Activated CD4-positive, alpha-beta T cell treated with anti-CD3 and anti-CD28 coated beads, Interleukin-10, Interleukin-2, amounts not matched to agents 100 ng/mL and 50 ng/mL, durations not matched to agents 16 hours and 8 hours (primary cell): ENCODE measurements at regions not wholly inside any gene's neighbourhood (a gene's known extent, or its start where the extent isn't known, plus 50 kb on each side); places are given as distances from the start of the nearest gene placed in this dataset.

Experiments
- DNase-seq: peaks from one replicate; pipeline ENCODE4 v3.0.0-alpha.2; 2020

DNA sequence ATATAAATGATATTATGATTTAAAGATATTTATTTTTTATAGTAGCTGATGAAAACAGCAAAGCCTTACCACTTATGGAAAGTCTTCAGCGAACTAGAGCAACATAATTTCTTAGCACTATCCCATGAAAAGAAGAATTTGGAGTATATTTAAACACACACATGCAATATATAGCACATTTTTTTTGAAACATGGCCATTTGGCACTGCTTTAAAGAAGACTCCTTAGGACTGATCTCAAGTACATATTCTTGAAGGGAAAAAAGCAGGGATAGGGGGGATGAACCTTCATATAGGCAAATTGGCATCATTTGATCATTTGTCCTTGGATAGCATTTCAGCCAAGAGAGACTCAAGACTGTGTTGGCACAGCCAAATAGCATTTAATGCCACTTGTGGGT lies 193.3 kb downstream of the ANKRD50 start:
- DNase-seq: no peak

DNA sequence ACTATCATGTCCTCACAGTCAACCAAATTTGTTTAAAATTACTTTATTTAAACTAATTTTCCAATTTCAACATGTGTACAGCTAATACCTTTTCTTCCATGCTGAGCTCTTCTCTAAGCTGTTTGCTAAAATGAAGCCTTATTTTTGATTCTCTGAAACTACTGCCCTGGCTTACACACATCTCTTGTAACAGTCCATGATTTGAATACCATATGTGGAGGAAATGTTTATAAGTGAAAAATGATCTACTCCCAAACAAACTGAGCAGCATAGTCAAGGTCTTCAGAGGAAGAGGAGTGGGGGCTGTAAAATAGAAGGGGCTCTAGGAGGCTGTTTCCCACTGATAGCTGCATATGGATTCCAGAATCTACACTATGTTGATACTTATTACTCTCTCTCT lies 188.7 kb downstream of the ANKRD50 start:
- no peak for DNase-seq

DNA sequence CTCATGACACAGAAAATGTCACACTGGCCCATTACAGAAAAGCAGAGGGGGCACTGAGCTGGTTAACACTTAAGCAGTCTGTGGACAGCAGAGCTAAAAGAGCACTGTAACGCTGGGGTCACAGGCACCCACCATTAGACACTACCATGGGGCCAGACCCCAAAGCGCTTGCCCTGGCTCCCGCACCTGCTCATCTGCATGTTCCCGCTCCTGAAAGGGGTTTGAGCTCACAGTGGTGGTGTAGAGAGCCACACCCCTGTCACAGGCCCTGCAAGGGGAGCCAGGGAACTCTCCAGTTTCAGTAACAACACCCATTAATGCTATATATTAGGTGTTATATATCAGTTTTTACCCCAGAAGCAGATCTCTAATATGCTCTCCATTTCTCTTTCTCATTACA lies 187.0 kb downstream of the ANKRD50 start:
- DNase-seq: no peak

DNA sequence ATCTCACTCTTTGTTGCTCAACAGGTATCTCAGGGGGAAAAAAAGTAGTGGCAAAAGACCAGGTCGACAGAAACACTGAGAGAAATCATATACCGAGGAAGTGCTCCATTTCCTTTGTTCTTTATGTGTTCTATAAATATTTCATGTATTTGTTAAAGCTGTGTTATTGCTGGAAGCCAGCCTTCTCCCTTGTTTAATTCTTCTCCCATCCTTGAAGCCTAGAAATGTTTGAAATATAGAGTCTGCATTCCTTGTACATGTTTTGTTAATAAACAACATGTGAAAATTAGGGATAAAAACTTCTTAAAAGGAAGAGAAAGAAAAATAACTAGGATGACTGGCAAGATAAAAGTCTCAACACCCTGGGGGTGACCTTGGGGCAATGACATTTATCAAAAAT lies 186.2 kb downstream of the ANKRD50 start:
- DNase-seq: no peak

DNA sequence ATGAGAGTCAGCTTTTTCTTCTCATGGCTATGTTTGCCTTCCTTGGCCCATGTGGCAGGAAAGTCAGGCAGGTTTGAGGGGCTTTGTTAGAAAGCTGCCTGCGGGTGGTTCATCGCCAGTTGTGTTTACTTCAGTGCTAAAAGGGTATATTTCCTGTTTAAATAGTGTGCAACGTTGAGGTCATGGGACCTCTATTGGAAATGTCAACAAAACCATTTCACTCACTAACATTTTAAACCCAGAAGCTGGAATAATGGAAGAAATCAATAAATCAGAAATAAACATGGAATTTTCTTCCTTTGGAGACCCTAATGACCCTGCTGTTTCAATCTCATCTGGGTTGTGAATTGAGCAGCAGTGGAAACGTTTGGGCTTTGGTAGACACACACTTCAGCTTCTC lies 185.8 kb downstream of the ANKRD50 start:
- DNase-seq: no peak

DNA sequence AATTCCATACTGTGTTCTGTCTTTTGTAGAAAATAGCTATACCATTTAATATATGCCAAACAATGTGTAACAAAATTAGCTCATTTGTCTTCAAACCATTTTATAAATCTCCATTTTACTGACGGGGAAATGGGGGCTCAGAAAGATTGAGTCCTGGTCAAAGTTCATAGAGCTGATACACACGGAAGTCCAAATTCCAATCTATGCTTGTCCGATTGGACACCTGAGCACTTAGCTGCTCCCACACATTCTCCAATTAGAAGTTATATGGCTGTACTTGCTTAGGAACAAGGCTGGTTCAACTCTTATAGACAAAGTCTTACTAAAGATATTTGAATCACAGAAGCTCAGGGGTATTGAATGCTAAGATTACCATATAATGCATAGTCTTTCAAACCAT lies 185.2 kb downstream of the ANKRD50 start:
- DNase-seq: no peak

DNA sequence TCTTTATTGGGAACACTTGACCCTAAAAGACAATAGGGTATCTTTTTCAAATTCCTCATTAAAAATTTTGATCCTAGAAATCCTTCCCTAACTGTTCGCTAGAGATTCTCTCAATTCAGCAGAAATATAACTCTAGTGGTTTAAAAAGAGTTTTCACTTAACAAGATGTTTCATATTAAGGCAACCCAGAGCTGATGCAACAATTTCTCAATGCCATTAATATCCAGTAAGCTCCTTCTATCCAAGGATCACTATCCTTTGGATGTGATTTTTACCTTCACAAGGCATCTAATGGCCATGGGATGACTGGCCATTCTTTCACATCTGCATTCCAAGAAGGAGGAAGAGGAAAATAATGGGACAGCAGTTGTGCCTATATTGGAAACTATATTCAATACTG lies 183.4 kb downstream of the ANKRD50 start:
- no peak for DNase-seq

DNA sequence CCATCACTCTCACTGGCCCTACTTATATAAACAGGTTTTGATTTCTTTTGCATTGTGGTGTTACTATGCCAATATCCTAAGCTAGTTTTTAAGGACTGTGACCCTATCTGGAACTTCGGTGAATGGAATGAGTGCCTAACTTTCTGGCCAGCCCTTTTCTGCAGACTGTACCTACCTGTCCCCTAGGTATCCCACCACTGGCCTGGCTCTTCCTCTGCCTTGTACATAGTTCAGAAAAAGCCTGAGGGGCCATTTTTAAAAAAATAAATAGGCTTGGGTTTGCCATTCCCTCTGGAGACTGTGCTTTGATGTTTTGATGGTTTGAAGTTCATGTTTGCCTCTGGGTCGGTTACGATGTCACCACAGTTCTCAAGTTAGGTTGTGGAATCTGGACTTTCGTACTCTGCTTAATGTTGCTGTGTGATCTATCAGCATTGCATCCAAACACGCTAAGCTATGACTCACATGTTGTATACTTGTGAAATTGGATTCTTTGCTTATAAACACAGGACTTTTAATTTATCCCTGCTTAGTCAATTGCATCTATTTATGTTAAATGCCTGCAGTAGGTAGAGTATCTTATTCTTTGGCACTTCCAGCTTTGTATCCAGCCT lies 182.0 kb downstream of the ANKRD50 start:
- no peak for DNase-seq

DNA sequence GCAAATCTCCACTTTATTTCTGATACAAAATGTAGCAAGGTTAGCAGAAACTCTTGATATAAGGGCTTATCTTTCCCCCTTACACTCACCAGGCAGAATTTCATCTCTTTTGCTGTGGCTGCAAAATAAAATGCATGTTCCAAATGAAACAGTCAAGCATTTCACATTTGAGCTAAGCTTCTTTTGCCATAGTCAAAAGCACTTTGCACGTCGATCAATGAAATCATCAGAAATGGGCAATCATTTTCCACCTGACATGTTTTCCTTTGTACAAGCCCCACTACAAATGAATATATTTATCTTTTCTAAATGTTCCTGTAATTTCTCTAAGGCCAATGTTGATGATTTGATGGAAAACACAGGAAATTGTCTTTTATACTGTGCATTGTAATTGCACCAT lies 178.4 kb downstream of the ANKRD50 start:
- DNase-seq: no peak

DNA sequence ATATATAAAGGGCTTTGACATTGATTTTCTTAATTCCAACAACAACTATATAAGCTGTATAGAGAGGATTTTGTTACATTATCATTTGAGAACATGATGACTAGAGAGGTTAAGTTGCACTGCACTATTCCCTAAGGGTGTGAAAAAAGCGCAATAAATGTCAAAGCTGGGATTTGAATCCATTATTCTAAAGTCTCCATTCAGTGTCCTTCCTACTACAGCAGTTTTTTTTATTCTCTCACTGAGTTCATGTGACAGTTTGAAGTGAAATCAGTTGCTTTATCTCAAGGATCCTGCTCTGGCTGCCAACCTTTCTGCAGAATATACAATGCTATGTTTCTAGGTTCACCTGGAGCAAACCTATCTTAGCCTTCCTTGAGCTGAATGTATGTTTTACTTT lies 177.5 kb downstream of the ANKRD50 start:
- DNase-seq: no peak

DNA sequence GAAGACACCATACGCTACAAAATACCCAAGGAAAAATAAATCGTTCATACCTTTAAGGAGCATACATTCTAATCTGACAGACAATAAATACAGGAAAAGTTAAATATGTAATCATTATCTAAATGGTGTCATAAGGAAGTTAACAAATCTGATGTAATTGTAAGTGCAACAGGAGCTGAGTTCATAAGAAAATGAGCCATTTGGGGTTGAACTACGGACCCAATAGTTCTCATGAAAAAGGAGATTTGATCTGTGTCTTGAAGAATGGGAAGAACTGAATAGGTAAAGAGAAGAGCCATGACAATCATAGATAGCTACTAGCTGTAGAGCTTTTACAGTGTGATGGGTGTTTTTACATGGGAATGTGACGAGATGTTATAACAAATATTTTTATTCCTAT lies 175.6 kb downstream of the ANKRD50 start:
- no peak for DNase-seq

DNA sequence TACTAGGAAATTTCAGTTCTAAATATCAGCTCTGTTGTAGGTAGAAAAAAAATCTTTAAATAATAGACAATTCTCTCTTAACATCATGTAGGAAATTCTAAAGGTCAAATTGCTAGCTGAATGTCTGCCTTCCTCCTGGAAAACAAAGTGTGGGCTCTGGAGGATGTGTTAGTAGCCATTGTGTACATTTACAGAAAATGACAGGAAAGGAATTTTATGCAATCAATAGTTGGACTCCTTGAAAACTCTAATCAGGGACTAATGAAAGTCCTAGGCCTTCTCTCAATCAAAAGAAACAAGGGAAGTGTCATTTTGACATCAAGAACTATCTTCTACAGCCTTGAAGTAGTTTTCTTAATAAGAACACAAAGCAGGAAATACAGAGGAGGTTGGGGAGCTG lies 174.6 kb downstream of the ANKRD50 start:
- DNase-seq: no peak

DNA sequence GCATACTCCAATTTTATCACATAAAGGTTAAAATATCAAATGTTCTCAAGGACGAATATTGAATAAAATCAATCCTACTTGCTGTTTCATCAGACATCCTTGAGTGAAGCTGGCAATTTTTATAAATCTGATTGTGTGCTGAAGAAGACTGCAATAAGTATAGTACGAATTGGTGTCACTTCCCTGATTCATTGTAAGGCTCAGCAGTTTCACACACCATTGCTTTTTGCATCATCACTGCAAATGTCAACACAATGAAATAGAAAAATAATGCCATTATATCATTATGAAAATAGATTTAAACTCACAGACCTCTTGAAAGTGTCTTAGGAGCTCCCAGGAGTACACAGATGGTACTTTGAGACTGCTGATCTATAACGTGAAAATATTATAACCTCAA lies 172.5 kb downstream of the ANKRD50 start:
- no peak for DNase-seq

DNA sequence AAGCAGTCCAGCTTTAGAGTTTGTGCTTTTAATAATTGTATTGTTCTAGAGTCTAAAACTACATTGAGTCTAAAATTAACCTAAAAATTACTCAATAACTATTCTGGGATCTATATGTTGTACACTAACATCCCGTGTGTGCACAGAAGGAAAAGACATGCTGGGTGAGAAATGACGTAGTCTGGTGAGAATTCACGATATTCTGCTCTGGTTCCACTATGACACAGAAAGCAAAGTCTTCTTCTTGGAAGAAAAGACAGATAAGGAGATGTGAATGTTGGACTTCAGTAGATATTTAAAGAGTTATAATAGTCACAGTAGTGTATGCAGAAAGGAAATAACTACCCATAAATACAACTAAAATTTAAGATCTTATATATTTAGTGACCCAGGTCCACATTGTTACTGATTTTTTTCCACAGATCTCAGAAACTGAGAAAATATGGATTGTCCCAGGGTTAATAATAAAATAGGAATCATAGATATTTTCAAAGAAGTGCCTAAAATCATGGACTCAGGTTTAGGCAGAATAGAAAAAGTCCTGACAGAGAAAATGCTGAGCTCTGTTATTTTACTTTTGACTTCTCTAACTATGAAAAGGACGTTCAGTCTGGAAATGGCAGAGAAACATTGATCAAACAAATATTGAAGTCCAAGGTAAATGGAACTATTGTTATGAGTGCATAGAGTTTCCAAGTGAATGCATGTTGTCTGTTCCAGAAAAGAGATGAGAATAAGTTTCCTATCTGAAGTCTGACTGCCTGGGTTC lies 170.7 kb downstream of the ANKRD50 start:
- DNase-seq: no peak

DNA sequence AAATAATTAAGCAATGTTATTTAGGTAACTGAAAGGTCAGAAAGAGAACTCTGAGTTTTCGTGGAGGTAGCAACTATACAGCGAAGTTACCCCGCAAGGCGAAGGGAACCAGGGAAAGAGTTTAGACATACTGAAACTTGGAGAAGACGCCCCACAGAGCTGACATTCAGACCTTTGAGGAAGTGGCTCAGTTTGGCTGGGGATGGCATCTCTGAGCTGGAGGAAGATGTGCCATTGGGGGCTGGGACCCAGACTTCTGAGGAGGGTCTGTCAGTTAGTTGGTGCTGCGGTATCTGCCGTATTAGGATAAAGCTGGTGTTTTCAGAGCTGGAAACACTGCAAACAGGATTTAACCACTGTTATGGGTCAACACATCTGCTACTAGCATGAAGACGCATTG lies 156.6 kb downstream of the ANKRD50 start:
- DNase-seq: no peak

DNA sequence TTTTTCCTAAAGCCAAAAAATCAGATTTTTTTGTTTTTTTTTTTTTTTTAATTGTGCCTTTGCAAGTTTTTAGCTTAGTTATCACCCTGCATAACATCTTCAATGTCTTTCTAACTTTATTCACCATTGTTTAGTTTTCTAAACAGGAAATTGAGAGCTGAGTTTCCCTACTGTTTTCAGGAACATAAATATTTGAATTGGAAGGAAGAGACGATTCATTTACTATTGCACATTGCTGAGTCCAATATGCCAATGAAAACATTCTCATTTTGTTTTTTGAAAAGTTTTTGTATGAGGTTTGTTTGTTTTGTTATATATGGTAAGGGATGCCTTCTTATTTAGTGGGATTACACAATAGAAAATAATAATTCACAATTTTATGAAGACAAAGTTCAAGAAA lies 148.4 kb downstream of the ANKRD50 start:
- no peak for DNase-seq

DNA sequence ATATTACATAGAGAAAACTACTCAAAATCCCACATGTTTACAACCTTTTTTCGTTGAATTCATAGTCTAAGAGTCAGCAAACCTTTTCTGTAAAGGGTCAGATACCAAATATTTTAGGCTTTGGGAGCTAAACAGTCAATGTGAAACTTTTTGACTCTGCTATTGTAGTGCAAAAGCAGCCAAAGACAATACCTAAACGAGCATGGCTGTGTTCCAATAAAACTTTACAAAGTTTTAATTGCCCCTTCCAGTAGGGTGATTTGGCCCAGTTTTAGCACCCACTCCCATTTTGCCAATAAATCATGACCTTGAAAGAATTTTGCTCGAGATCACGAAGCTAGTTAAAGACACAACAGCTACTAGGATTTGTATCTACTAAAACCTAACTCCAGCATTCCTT lies 147.2 kb downstream of the ANKRD50 start:
- DNase-seq: no peak

DNA sequence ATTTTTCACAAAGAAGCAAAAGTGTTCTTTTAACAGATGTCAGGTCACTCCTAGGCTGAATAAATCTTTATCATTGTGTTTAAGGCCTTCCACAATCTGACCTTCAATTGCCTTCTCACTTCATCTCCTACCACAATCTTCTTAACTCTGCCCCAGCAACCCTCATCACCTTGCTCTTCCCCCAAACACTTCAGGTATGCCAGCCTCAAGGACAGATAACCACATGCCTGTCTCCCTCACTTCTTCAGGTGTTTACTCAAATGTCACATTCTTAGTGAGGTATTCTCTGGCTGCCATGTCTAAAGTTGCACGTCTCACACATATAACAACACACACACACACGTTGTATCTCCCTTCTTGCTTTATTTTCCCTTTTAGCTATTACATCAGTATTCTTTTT lies 146.5 kb downstream of the ANKRD50 start:
- no peak for DNase-seq

DNA sequence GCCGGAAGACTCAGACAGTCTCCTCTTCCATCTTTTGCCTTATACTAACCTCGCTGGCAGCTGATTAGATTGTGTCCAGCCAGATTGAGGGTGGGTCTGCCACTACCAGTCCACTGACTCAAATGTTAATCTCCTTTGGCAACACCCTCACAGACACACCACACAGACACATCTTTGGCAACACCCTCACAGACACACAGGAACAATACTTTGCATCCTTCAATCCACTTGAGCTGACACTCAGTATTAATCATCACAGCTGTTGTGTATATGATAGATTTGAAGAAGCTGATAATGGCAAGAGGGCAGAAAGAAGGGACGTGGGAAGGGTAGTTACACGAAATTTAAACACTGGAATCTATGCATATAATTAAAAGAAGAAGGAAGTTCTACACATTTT lies 139.5 kb downstream of the ANKRD50 start:
- no peak for DNase-seq

DNA sequence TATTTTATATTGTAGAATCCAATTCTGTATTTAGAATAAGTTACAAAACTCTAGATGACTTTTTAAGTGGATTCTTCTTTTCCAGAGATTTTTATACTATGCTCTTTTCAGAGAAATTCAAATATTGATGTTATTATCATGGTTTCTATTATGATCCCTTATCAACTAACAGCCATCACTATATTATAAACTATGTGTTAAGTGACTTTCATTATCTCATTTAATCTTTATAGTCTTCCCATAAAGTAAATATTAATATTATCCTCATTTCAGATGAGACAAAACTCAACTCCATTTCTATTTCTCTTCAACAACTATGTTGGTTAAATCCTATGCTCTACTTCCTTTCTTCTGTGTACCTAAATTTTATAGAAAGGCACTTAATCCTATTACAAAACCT lies 132.6 kb downstream of the ANKRD50 start:
- no peak for DNase-seq

DNA sequence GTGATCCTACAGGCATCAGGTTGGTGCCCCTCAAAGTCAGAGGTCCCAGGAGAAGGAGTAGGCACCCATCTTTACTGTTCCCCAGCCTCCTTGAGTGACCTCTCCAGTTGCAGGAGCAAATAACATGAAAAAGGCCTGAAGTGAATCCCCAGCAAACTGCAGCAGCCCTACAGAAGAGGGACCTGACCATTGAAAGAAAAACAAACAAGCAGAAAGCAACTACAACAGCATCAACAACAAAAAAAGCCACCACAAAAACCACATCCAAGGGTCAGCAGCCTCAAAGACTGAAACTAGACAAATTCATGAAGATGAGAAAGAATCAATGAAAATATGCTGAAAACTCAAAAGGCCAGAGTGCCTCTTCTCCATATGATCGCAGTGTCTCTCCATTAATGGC lies 128.7 kb downstream of the ANKRD50 start:
- DNase-seq: no peak

DNA sequence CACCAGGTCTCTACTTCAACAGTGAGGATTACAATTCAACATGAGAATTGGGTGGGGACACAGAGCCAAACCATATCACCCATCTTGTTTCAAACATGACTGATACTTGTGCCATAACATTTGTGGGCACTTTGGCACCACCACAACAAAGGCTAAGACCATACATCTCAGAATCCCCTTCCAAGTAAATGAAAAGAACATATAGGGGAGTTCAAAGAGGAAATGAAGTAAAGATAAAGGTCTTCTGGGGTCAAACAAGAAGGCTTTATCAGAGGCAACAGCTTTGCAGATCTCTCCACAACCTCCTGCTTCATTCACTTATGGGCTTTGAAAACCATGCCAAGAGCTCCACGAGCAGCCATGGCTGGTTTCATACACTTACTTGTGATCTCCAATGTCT lies 122.7 kb downstream of the ANKRD50 start:
- DNase-seq: no peak

DNA sequence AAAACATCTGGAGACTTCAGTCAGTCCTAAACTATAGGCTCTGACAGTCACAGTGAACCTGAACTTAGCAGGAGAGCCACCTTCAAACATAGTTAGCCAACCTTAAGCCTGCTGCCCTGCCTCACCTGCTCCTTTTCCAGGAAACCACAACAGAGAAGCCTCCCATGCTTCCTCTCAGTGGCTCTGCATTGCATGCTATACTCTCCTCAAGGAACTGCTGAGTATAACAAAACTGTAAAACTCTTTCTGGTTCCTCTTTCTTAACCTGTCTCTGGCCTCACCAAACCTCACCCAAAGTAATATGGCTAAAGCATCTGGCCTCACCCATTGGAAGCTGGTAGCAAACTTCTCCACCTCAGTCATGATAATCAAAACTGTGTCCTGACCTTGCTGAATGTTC lies 122.1 kb downstream of the ANKRD50 start:
- DNase-seq: no peak

DNA sequence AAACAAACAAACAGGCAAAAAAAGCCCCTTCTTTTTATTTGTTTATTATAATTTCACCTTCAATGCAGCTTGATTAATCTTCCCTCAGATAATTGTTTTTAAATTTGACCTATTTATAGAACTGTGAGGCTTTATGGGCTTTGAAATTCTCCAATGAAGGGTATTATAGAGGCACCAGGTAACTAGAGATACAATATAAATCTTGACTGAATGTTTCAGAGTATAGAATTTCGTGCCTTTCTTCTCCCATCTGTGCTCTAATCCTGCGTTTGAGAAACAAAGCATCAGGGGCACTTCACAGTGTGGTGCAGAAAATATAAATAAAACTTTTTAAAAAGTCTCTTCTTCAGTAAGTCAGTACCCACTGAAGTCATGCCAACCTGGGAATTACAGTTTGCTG lies 120.9 kb downstream of the ANKRD50 start:
- no peak for DNase-seq

DNA sequence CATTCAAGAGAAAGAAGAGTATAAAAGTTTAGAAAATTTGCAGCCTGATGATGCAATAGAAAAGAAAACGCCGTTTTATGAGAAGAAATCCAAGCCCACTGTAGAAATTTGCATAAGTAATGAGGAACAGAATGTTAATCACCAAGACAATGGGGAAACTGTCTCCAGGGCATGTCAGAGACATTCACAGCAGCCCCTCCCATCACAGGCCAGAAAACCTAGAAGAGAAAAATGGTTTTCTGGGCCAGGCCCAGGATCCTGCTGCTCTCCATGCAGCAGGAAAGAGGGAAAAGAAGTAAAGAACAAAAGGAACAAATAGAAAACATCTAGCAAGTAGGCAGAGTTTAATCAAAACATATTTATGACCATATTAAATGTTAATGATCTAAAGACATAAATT lies 119.0 kb downstream of the ANKRD50 start:
- DNase-seq: no peak
